Spleen (tissue), 11 donors: ENCODE measurements at regions not wholly inside any gene's neighbourhood (a gene's known extent, or its start where the extent isn't known, plus 50 kb on each side); places are given as distances from the start of the nearest gene placed in this dataset.

ENCODE experiments used
- DNase-seq: peaks from one replicate; pipeline ENCODE4 v3.0.0-alpha.2; 2020
- H3K27ac ChIP-seq, 8 donors: fragments of 200-600 bp; sonication (generic) in 7 of 8; 1 replicate in 4 of 8; 2 replicates in 4 of 8; pipeline versions ENCODE4 v1.5.0 to v1.8.0; 2016 to 2021; ENCODE audit warnings: inconsistent platforms in 4 of 8, mild to moderate bottlenecking in 4 of 8, moderate library complexity in 1 of 8
- H3K27me3 ChIP-seq, 7 donors: fragments of 200-600 bp; sonication (generic) in 6 of 7; replicated peaks in 1 of 7; 1 replicate in 4 of 7; 2 replicates in 3 of 7; pipeline versions ENCODE4 v1.5.0 to v1.8.0; 2016 to 2021; ENCODE audit warnings: inconsistent platforms in 3 of 7, mild to moderate bottlenecking in 1 of 7
- H3K36me3 ChIP-seq, 6 donors: fragments of 200-600 bp; sonication (generic) in 5 of 6; 1 replicate in 4 of 6; 2 replicates in 2 of 6; pipeline versions ENCODE4 v1.5.0 to v1.8.0; 2016 to 2021; ENCODE audit warnings: inconsistent platforms in 2 of 6
- H3K4me1 ChIP-seq, 6 donors: fragments of 200-600 bp; sonication (generic) in 5 of 6; 1 replicate in 3 of 6; 2 replicates in 3 of 6; pipeline versions ENCODE4 v1.5.0 to v1.8.0; 2016 to 2021; ENCODE audit warnings: inconsistent platforms in 3 of 6
- H3K4me3 ChIP-seq, 8 donors: fragments of 200-600 bp; sonication (generic) in 7 of 8; 1 replicate in 4 of 8; 2 replicates in 4 of 8; pipeline versions ENCODE4 v1.5.0 to v1.8.0; 2016 to 2021; ENCODE audit warnings: inconsistent platforms in 4 of 8, mild to moderate bottlenecking in 4 of 8, moderate library complexity in 2 of 8
- H3K9me3 ChIP-seq, 8 donors: fragments of 200-600 bp; sonication (generic) in 7 of 8; 1 replicate in 4 of 8; 2 replicates in 4 of 8; pipeline versions ENCODE4 v1.5.0 to v1.8.0; 2016 to 2021; ENCODE audit warnings: inconsistent platforms in 4 of 8
- POLR2A ChIP-seq, 3 donors: fragments of 450-650 bp; IDR thresholded peaks; one replicate each; pipeline ENCODE4 v1.5.1; 2017; ENCODE audit warnings: antibody characterized with exemption in 3 of 3, mild to moderate bottlenecking in 1 of 3
- POLR2AphosphoS5 ChIP-seq, 3 donors: sonication (generic); formaldehyde crosslinking; IDR thresholded peaks; one replicate each; pipeline ENCODE4 v1.5.1; 2017; ENCODE audit warnings: antibody characterized with exemption in 3 of 3
- WGBS, 5 donors: extraction: QIAGEN DNeasy Blood & Tissue Kit in 3 of 5; methylation state at CpG; one replicate each; pipeline versions ENCODE4 v1.1.5 to v1.1.7; 2013 to 2018; 5-methylcytosine and 5-hydroxymethylcytosine counted together
- intact Hi-C: fragments of 100-400 bp; cut with DNase I; formaldehyde crosslinking; loops from one replicate; pipeline ENCODE4 v1.15.0; 2023; ENCODE audit warnings: low total_unique reads
- TF ChIP-seq, protein P1 (sequence below), 11 experiments: fragments of 200-600 bp in 7 of 11; fragments of 450-650 bp in 4 of 11; sonication (generic) in 4 of 11; IDR thresholded peaks in 8 of 11; conservative IDR thresholded peaks in 3 of 11; 1 replicate in 7 of 11; 2 replicates in 4 of 11; pipeline versions ENCODE4 v1.4.0 to v1.8.0; 2016 to 2021; ENCODE audit warnings: antibody characterized with exemption in 11 of 11, inconsistent platforms in 4 of 11, mild to moderate bottlenecking in 1 of 11
- donor health status: healthy with polysubstance abuse.
- donor health status: DM: no; HTN: no; CAD: no; lungs with moderate emphysema.
- donor health status: DM: no; HTN: no; CAD: no.
- donor health status: Bipolar disorder and iron deficiency.
- donor health status: healthy.
- donor health status: DM: no; HTN: no; CAD: no.
- donor health status: DM: yes; HTN: yes; CAD: no.

DNA sequence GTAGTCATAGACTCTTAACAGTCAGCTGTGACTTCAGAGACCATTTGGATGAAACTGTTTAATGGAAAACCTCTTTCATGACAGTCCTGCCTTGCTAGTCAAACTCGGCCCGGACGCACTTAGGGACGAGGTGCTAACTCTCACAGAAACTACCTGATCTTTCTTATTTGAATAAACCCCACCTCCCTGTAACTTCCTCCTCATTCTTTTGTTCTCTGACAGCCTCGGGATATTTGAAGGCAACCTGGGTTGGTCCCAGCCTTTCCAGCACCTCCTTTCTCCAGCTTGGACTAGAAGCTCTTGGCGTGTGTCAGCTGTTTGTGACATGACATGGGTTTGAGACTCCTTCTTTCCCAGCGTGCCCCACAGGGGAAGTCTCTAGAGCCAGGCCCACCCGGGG is 175.3 kb upstream of the EXOC2 start:
- 82 to 89% (median 84%) methylated on average over 8 of the region's 8 CpGs for WGBS, 5 donors

DNA sequence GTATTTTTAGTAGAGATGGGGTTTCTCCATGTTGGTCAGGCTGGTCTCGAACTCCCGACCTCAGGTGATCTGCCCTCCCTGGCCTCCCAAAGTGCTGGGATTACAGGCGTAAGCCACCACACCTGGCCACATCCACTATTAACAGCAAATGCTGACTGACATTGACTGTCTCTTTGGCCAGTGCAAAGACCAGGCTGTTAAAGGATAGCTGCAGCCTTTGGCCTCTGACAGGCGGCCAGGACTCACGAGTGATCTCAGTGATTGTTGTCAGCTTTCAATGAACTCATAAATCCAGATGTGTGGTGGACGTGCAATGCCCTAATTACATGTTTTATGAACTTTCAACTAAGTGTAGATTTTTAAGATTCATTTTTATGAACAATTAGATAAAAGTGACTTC is 174.4 kb upstream of the EXOC2 start:
- Histone ChIP-seq H3K9me3 (no peaks in the 10 kb centered on the region), H3K4me3 (no peak overlapping the region), H3K36me3 (no peaks in the 10 kb centered on the region), H3K27me3 (peaks cover 0 to 44% (median 4%) of the 10 kb centered on the region in 7 donors), H3K27ac (no peak overlapping the region), H3K4me1 (no peaks in the 10 kb centered on the region)
- DNase-seq = no peak
- intact Hi-C loops = no loop called here
- 78 to 89% (median 82%) methylated on average over 5 to 6 of the region's 6 CpGs for WGBS, 5 donors
- no peak for TF ChIP-seq POLR2A (IDR thresholded peaks at IDR 0.05)
- TF ChIP-seq, protein P1, sequence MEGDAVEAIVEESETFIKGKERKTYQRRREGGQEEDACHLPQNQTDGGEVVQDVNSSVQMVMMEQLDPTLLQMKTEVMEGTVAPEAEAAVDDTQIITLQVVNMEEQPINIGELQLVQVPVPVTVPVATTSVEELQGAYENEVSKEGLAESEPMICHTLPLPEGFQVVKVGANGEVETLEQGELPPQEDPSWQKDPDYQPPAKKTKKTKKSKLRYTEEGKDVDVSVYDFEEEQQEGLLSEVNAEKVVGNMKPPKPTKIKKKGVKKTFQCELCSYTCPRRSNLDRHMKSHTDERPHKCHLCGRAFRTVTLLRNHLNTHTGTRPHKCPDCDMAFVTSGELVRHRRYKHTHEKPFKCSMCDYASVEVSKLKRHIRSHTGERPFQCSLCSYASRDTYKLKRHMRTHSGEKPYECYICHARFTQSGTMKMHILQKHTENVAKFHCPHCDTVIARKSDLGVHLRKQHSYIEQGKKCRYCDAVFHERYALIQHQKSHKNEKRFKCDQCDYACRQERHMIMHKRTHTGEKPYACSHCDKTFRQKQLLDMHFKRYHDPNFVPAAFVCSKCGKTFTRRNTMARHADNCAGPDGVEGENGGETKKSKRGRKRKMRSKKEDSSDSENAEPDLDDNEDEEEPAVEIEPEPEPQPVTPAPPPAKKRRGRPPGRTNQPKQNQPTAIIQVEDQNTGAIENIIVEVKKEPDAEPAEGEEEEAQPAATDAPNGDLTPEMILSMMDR (IDR thresholded peaks at IDR 0.05 in 8 of 11, conservative IDR thresholded peaks at IDR 0.05 in 3 of 11) = no peak
- TF ChIP-seq POLR2AphosphoS5 (IDR thresholded peaks at IDR 0.05) = no peak

More for the DNA sequence above, 175.3 kb upstream of the EXOC2 start:
- no peaks in the 10 kb centered on the region for H3K9me3 ChIP-seq
- no peak for DNase-seq
- TF ChIP-seq POLR2AphosphoS5 (IDR thresholded peaks at IDR 0.05) (no peak), POLR2A (IDR thresholded peaks at IDR 0.05) (no peak)
- TF ChIP-seq, protein P1 (IDR thresholded peaks at IDR 0.05 in 8 of 11, conservative IDR thresholded peaks at IDR 0.05 in 3 of 11) = no peak
- no peak overlapping the region for H3K27ac ChIP-seq
- H3K27me3 ChIP-seq = peaks cover 0 to 41% (median under 1%) of the 10 kb centered on the region in 7 donors
- no peak overlapping the region for H3K4me3 ChIP-seq
- no peaks in the 10 kb centered on the region for H3K4me1 ChIP-seq
- intact Hi-C loops = no loop called here
- no peaks in the 10 kb centered on the region for H3K36me3 ChIP-seq

DNA sequence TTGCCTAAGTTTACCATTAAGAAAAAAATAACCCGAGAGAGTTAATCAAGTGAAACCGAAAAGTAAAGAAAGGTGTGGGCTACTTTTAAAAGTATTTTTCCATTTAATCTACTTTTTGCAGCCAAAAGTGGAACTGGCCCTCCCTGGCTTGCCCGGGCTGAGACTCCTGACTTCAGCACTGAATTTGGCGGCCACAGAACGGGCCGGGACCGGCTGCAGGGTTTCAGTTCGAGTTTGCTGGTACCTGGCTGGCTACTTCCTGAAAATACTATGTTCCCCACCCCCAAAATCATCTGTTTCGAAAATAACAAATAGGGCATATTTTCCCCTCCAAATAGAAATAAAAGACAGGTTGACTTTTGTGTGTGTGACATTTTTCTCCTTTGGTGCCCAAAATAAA is 173.4 kb upstream of the EXOC2 start:
- Histone ChIP-seq H3K4me3 (no peak overlapping the region), H3K27ac (no peak overlapping the region), H3K9me3 (no peaks in the 10 kb centered on the region), H3K27me3 (peaks cover 0 to 49% (median 4%) of the 10 kb centered on the region in 7 donors), H3K4me1 (no peaks in the 10 kb centered on the region), H3K36me3 (no peaks in the 10 kb centered on the region)
- WGBS, 5 donors = 69 to 80% (median 79%) methylated on average over 9 of the region's 9 CpGs
- intact Hi-C loops = no loop called here
- DNase-seq = no peak
- TF ChIP-seq, protein P1 (IDR thresholded peaks at IDR 0.05 in 8 of 11, conservative IDR thresholded peaks at IDR 0.05 in 3 of 11) = no peak
- TF ChIP-seq POLR2AphosphoS5 (IDR thresholded peaks at IDR 0.05) (no peak), POLR2A (IDR thresholded peaks at IDR 0.05) (no peak)

DNA sequence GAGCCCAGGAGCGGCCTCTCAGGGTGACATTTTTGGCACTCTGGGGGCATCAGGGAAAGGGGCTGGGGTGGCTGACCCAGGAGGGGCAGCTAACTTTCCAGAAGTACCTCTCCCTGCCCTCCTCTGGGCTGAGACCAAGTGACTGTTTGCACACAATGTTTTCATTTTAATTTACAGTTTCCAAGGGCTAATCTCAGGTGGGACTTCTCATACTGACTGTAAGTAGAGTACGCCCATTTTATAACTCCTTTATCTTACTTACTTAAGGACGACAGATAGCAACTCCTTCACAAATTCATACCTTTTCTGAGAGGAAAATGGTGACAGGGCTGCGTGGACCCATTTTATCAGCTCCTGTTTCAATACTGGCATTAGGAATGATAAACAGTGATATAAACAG is 172.9 kb upstream of the EXOC2 start:
- Histone ChIP-seq H3K27ac (no peak overlapping the region), H3K27me3 (peaks cover 0 to 54% (median 4%) of the 10 kb centered on the region in 7 donors), H3K4me1 (no peaks in the 10 kb centered on the region), H3K4me3 (no peak overlapping the region), H3K9me3 (no peaks in the 10 kb centered on the region), H3K36me3 (no peaks in the 10 kb centered on the region)
- TF ChIP-seq POLR2AphosphoS5 (IDR thresholded peaks at IDR 0.05) = no peak
- TF ChIP-seq, protein P1 (IDR thresholded peaks at IDR 0.05 in 8 of 11, conservative IDR thresholded peaks at IDR 0.05 in 3 of 11) = no peak
- TF ChIP-seq POLR2A (IDR thresholded peaks at IDR 0.05) = no peak
- no peak for DNase-seq
- intact Hi-C loops = no loop called here
- 75 to 92% (median 90%) methylated on average over 4 of the region's 4 CpGs for WGBS, 5 donors
